Activated naive CD4-positive, alpha-beta T cell treated with anti-CD3 and anti-CD28 coated beads, Interleukin-2, amount 50 U/mL, for 72 hours (primary cell): ENCODE measurements at regions not wholly inside any gene's neighbourhood (a gene's known extent, or its start where the extent isn't known, plus 50 kb on each side); places are given as distances from the start of the nearest gene placed in this dataset.
A peak's percentile ranks its signal among the peaks of the same experiment; 100 is the strongest.

ENCODE experiments used
- ATAC-seq, 2 donors: fragments of 150-1000 bp; cut with Tn5 transposase; 2 replicates each; pipeline ENCODE4 v1.10.0; 2021; ENCODE audit warnings: mild to moderate bottlenecking in 2 of 2, moderate library complexity in 2 of 2
- DNase-seq, 2 donors: peaks; one replicate each; pipeline ENCODE4 v3.0.0; 2021 to 2022; ENCODE audit warnings: low spot score in 2 of 2
- H3K27ac Mint-ChIP-seq, 2 donors: one replicate each; pipeline ENCODE4 v1.8.0; 2022; ENCODE audit warnings: mild to moderate bottlenecking in 2 of 2, mixed read lengths in 2 of 2
- H3K36me3 Mint-ChIP-seq, 2 donors: one replicate each; pipeline ENCODE4 v1.8.0; 2022; ENCODE audit warnings: mixed read lengths in 2 of 2
- H3K9me3 Mint-ChIP-seq, 2 donors: one replicate each; pipeline ENCODE4 v1.8.0; 2022; ENCODE audit warnings: mixed read lengths in 2 of 2

GRCh38 chr4:1501754-1502500 lies 95.7 kb upstream of the NKX1-1 start:
- Mint-ChIP-seq H3K9me3 (no peaks in the 10 kb centered on the region), H3K27ac (no peak overlapping the region), H3K36me3 (no peaks in the 10 kb centered on the region)
- DNase-seq = peak in 1 of 2 donors; percentile 48
- ATAC-seq = no peak

- H3K9me3 Mint-ChIP-seq = no peaks in the 10 kb centered on the region
- no peaks in the 10 kb centered on the region for H3K36me3 Mint-ChIP-seq
- H3K27ac Mint-ChIP-seq = no peak overlapping the region
- ATAC-seq = no peak
- DNase-seq = peak in 1 of 2 donors; percentile 40
Measured at GRCh38 chr4:1500966-1501753, 94.9 kb upstream of the NKX1-1 start.

- Mint-ChIP-seq H3K9me3 (no peaks in the 10 kb centered on the region), H3K36me3 (no peaks in the 10 kb centered on the region), H3K27ac (no peak overlapping the region)
- peak in 1 of 2 donors; percentile 44 for DNase-seq
- no peak for ATAC-seq
Measured at GRCh38 chr4:1500231-1500965, 94.2 kb upstream of the NKX1-1 start.

GRCh38 chr4:1499465-1499864 lies 93.2 kb upstream of the NKX1-1 start:
- Mint-ChIP-seq H3K9me3 (no peaks in the 10 kb centered on the region), H3K27ac (no peak overlapping the region), H3K36me3 (no peaks in the 10 kb centered on the region)
- no peak for ATAC-seq
- peak in 1 of 2 donors; percentile 45 for DNase-seq

GRCh38 chr4:1497189-1497801 lies 91.1 kb upstream of the NKX1-1 start:
- Mint-ChIP-seq H3K27ac (no peak overlapping the region), H3K36me3 (no peaks in the 10 kb centered on the region), H3K9me3 (no peaks in the 10 kb centered on the region)
- no peak for ATAC-seq
- no peak for DNase-seq

- DNase-seq (peak in 1 of 2 donors; percentile 53), ATAC-seq (no peak)
- Mint-ChIP-seq H3K9me3 (no peaks in the 10 kb centered on the region), H3K36me3 (no peaks in the 10 kb centered on the region), H3K27ac (no peak overlapping the region)
Measured at GRCh38 chr4:1496116-1496642, 89.9 kb upstream of the NKX1-1 start.

GRCh38 chr4:1495416-1496115 lies 89.3 kb upstream of the NKX1-1 start:
- Mint-ChIP-seq H3K36me3 (no peaks in the 10 kb centered on the region), H3K9me3 (no peaks in the 10 kb centered on the region), H3K27ac (no peak overlapping the region)
- DNase-seq (peak in 1 of 2 donors; percentile 26), ATAC-seq (no peak)

- ATAC-seq (no peak), DNase-seq (peak in 1 of 2 donors; percentile 40)
- Mint-ChIP-seq H3K9me3 (no peaks in the 10 kb centered on the region), H3K27ac (no peak overlapping the region), H3K36me3 (no peaks in the 10 kb centered on the region)
Measured at GRCh38 chr4:1494416-1495315, 88.4 kb upstream of the NKX1-1 start.

- DNase-seq = peak in 1 of 2 donors; percentile 50
- ATAC-seq = no peak
- Mint-ChIP-seq H3K9me3 (no peaks in the 10 kb centered on the region), H3K36me3 (no peaks in the 10 kb centered on the region), H3K27ac (no peak overlapping the region)
Measured at GRCh38 chr4:1493540-1494287, 87.5 kb upstream of the NKX1-1 start.

GRCh38 chr4:1492651-1493539 lies 86.7 kb upstream of the NKX1-1 start:
- DNase-seq (peak in 1 of 2 donors; percentile 54), ATAC-seq (no peak)
- no peak overlapping the region for H3K27ac Mint-ChIP-seq
- no peaks in the 10 kb centered on the region for H3K36me3 Mint-ChIP-seq
- H3K9me3 Mint-ChIP-seq = no peaks in the 10 kb centered on the region

GRCh38 chr4:1492142-1492457 lies 85.9 kb upstream of the NKX1-1 start:
- no peak overlapping the region for H3K27ac Mint-ChIP-seq
- peaks cover 7 to 8% of the 10 kb centered on the region in 2 donors for H3K36me3 Mint-ChIP-seq
- ATAC-seq (no peak), DNase-seq (peak in 1 of 2 donors; percentile 28)
- peaks cover 0 to 8% of the 10 kb centered on the region in 2 donors for H3K9me3 Mint-ChIP-seq

GRCh38 chr4:1491328-1492141 lies 85.3 kb upstream of the NKX1-1 start:
- Mint-ChIP-seq H3K9me3 (peaks cover 2 to 10% of the 10 kb centered on the region in 2 donors), H3K36me3 (peaks cover 12 to 14% of the 10 kb centered on the region in 2 donors), H3K27ac (no peak overlapping the region)
- DNase-seq (peak in 1 of 2 donors; percentile 31), ATAC-seq (no peak)
